GM12878 (cell line): ENCODE measurements at regions not wholly inside any gene's neighbourhood (a gene's known extent, or its start where the extent isn't known, plus 50 kb on each side); places are given as distances from the start of the nearest gene placed in this dataset.

ENCODE experiments used
- ATAC-seq: fragments of 200-7000 bp; cut with Tn5 transposase; 3 replicates; pipeline ENCODE4 v1.9.1; 2020; ENCODE audit warnings: mild to moderate bottlenecking, moderate library complexity
- BruUV-seq: library from RNA; stranded (reverse); fragments of 400-500 nt; replicated peaks from 2 replicates; lab custom pipeline; 2021; lab: Mats Ljungman, UMichigan
- CTCF ChIA-PET: fragments of 300-600 bp; sonication (Branson Sonifier 250); formaldehyde crosslinking; extraction: SDS; loops from one replicate; lab custom pipeline; 2021; ENCODE audit warnings: inconsistent platforms; lab: Yijun Ruan, JAX
- POLR2A ChIA-PET: fragments of 350-600 bp; formaldehyde crosslinking; extraction: SDS; loops from one replicate; lab custom pipeline; 2021; ENCODE audit warnings: inconsistent platforms; lab: Charles Lee
- RAD21 ChIA-PET: fragments of 300-600 bp; sonication (Branson Sonifier 250); formaldehyde crosslinking; loops from one replicate; lab custom pipeline; 2023; ENCODE audit warnings: antibody characterized with exemption; ENCODE audit not compliant: unreplicated experiment; lab: Charles Lee
- SMC1A ChIA-PET: fragments of 300-600 bp; sonication (Branson Sonifier 250); formaldehyde crosslinking; loops from one replicate; lab custom pipeline; 2023; ENCODE audit not compliant: unreplicated experiment, uncharacterized antibody; lab: Charles Lee
- DNase-seq: peaks from one replicate; pipeline ENCODE4 v3.0.0-alpha.2; 2011; ENCODE audit warnings: low read depth, low spot score
- FAIRE-seq: peaks from 3 replicates; lab custom pipeline; 2011; peaks lifted over from hg19 to GRCh38; lab: Jason Lieb, UNC
- H2AFZ ChIP-seq: 2 replicates; pipeline ENCODE4 v1.6.0; 2011; ENCODE audit warnings: low read depth, low read length, control low read depth; ENCODE audit not compliant: control insufficient read depth
- H3K27ac ChIP-seq: 2 replicates; pipeline ENCODE4 v1.5.1; 2011; ENCODE audit warnings: control low read depth; ENCODE audit not compliant: control insufficient read depth, insufficient read depth
- H3K27me3 ChIP-seq, 2 experiments: replicated peaks in 1 of 2; 2 replicates each; pipeline versions ENCODE4 v1.6.0 to v1.6.1; 2011; ENCODE audit warnings: low read length in 1 of 2; ENCODE audit not compliant: control insufficient read depth in 2 of 2, insufficient read depth in 2 of 2
- H3K36me3 ChIP-seq, 2 experiments: 2 replicates each; pipeline ENCODE4 v1.5.1; 2011; ENCODE audit warnings: low read length in 1 of 2; ENCODE audit not compliant: control insufficient read depth in 2 of 2, insufficient read depth in 2 of 2
- H3K4me1 ChIP-seq: 2 replicates; pipeline ENCODE4 v1.6.1; 2011; ENCODE audit warnings: mild to moderate bottlenecking, low read length, moderate library complexity, mixed read lengths; ENCODE audit not compliant: control insufficient read depth, insufficient read depth
- H3K4me2 ChIP-seq: 2 replicates; pipeline ENCODE4 v1.6.0; 2011; ENCODE audit warnings: control low read depth; ENCODE audit not compliant: control insufficient read depth, insufficient read depth
- H3K4me3 ChIP-seq: fragments of 200-600 bp; sonication (generic); 2 replicates; pipeline ENCODE4 v1.5.1; 2016
- H3K79me2 ChIP-seq: 2 replicates; pipeline ENCODE4 v1.6.0; 2011; ENCODE audit warnings: low read length; ENCODE audit not compliant: control insufficient read depth, insufficient read depth
- H3K9ac ChIP-seq: 2 replicates; pipeline ENCODE4 v1.8.0; 2011; ENCODE audit warnings: low read length, control low read depth, mixed read lengths; ENCODE audit not compliant: control insufficient read depth, insufficient read depth
- H3K9me3 ChIP-seq: replicated peaks from 3 replicates; pipeline ENCODE4 v1.5.1; 2011; ENCODE audit warnings: mild to moderate bottlenecking, low read length; ENCODE audit not compliant: control insufficient read depth, insufficient read depth
- H4K20me1 ChIP-seq: 2 replicates; pipeline ENCODE4 v1.6.0; 2011; ENCODE audit not compliant: control insufficient read depth, insufficient read depth
- CREB1 ChIP-seq: IDR thresholded peaks from 2 replicates; pipeline ENCODE4 v1.6.1; 2012; ENCODE audit warnings: low read depth, mild to moderate bottlenecking, inconsistent platforms
- ESRRA ChIP-seq: IDR thresholded peaks from 2 replicates; pipeline ENCODE4 v1.6.1; 2012; ENCODE audit warnings: mild to moderate bottlenecking, low read length, improper control_type of control experiment
- MXI1 ChIP-seq: fragments of 150-350 bp; IDR thresholded peaks from 2 replicates; pipeline ENCODE4 v1.6.1; 2011; ENCODE audit warnings: low read depth, mild to moderate bottlenecking, inconsistent platforms, low read length, improper control_type of control experiment
- NRF1 ChIP-seq: conservative IDR thresholded peaks from 2 replicates; pipeline ENCODE4 v1.6.1; 2011; ENCODE audit warnings: mild to moderate bottlenecking, low read depth, low read length, improper control_type of control experiment
- RAD51 ChIP-seq: fragments of 450-650 bp; IDR thresholded peaks from 2 replicates; pipeline ENCODE4 v1.6.1; 2016; ENCODE audit warnings: moderate library complexity, mild to moderate bottlenecking, inconsistent platforms
- RCOR1 ChIP-seq: conservative IDR thresholded peaks from 2 replicates; pipeline ENCODE4 v1.6.1; 2012; ENCODE audit warnings: low read depth, low read length, improper control_type of control experiment
- SP1 ChIP-seq: IDR thresholded peaks from one replicate; pipeline ENCODE4 v1.6.1; 2011; ENCODE audit warnings: low read depth, low read length
- TARDBP ChIP-seq: IDR thresholded peaks from 2 replicates; pipeline ENCODE4 v1.6.1; 2016; ENCODE audit warnings: borderline replicate concordance
- TBL1XR1 ChIP-seq: IDR thresholded peaks from 2 replicates; pipeline ENCODE4 v1.6.1; 2012; ENCODE audit warnings: low read depth, low read length, improper control_type of control experiment
- WRNIP1 ChIP-seq: IDR thresholded peaks from 2 replicates; pipeline ENCODE4 v1.6.1; 2011; ENCODE audit warnings: low read depth, low read length, improper control_type of control experiment, borderline replicate concordance
- WGBS: methylation state at CpG from one replicate; pipeline ENCODE4 v1.1.6; 2016; ENCODE audit warnings: low lambda C conversion rate; ENCODE audit not compliant: insufficient replicate concordance, insufficient coverage; ENCODE audit errors: missing lambda C conversion rate; 5-methylcytosine and 5-hydroxymethylcytosine counted together
- in situ Hi-C: fragments of 300-500 bp; cut with MboI; formaldehyde crosslinking; loops from 9 replicates; pipeline ENCODE4 v1.14.3; 2018; ENCODE audit warnings: mixed read lengths
- intact Hi-C: fragments of 100-400 bp; cut with micrococcal nuclease; formaldehyde crosslinking; loops from one replicate; pipeline ENCODE4 v1.14.2; 2022; ENCODE audit not compliant: unreplicated experiment
- TF ChIP-seq, protein P1 (sequence below): IDR thresholded peaks from 2 replicates; pipeline ENCODE4 v1.6.1; 2012; ENCODE audit warnings: mild to moderate bottlenecking, low read depth, low read length
- TF ChIP-seq, protein P2 (sequence below): fragments of 450-650 bp; IDR thresholded peaks from 2 replicates; pipeline ENCODE4 v1.6.1; 2017; ENCODE audit warnings: borderline replicate concordance
- TF ChIP-seq, protein P3 (sequence below): fragments of 450-650 bp; formaldehyde crosslinking; IDR thresholded peaks from 2 replicates; pipeline ENCODE4 v1.4.0; 2020; ENCODE audit warnings: mild to moderate bottlenecking, moderate library complexity

DNA sequence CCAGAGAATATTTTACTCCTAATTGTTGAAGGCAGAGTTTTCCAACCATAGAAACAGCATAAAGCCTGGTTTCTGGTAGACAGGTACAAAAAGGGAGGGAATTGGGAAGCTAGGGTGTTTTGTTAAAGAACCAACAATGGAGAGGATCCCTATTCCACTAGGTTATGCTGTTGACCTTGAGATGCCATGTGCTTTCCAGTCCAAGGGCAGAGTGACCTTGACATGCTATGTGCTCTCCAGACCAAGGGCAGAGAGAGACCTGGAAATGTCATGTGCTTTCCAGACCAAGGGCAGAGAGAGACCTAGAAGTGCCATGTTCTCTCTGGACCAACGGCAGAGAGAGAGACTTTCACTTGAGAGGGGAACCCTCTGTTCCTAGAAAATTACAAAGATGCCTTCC is 1043.8 kb upstream of the FBXO33 start (continued):
- TF ChIP-seq, protein P1, sequence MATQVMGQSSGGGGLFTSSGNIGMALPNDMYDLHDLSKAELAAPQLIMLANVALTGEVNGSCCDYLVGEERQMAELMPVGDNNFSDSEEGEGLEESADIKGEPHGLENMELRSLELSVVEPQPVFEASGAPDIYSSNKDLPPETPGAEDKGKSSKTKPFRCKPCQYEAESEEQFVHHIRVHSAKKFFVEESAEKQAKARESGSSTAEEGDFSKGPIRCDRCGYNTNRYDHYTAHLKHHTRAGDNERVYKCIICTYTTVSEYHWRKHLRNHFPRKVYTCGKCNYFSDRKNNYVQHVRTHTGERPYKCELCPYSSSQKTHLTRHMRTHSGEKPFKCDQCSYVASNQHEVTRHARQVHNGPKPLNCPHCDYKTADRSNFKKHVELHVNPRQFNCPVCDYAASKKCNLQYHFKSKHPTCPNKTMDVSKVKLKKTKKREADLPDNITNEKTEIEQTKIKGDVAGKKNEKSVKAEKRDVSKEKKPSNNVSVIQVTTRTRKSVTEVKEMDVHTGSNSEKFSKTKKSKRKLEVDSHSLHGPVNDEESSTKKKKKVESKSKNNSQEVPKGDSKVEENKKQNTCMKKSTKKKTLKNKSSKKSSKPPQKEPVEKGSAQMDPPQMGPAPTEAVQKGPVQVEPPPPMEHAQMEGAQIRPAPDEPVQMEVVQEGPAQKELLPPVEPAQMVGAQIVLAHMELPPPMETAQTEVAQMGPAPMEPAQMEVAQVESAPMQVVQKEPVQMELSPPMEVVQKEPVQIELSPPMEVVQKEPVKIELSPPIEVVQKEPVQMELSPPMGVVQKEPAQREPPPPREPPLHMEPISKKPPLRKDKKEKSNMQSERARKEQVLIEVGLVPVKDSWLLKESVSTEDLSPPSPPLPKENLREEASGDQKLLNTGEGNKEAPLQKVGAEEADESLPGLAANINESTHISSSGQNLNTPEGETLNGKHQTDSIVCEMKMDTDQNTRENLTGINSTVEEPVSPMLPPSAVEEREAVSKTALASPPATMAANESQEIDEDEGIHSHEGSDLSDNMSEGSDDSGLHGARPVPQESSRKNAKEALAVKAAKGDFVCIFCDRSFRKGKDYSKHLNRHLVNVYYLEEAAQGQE = no peak
- no peak for TF ChIP-seq WRNIP1

DNA sequence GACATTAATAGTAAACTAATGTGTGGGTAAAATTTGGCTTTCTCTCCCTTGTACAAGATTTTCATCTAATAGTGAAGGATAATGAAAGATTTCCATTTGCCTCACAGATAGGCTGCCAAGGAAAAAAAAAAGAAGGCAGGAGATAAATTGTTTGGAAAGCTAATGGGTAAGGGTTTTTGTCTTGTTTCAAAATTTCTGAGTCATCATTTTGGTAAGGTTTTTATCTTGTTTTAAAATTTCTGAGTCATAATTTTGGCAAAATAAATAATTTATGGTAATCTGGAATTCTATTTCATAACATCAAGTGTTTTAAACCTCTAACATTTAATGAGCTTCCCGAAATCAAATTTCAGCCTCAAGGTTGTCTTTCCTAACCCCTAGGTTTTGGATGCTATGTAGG is 1035.7 kb upstream of the FBXO33 start:
- no peaks in the 10 kb centered on the region for H3K36me3 ChIP-seq
- ChIA-PET RAD21 (no interaction called here), CTCF (no interaction called here), SMC1A (interaction anchor here (1.4 kb wide), 1 partner anchor 50 kb away, joined by 5 read pairs; no protein-coding TSS in a partner anchor), POLR2A (no interaction called here)
- no peak for FAIRE-seq
- BruUV-seq = no TSS peak
- intact Hi-C loops = no loop called here
- no peak overlapping the region for H2AFZ ChIP-seq
- H3K9ac ChIP-seq = no peak overlapping the region
- no peaks in the 10 kb centered on the region for H3K27me3 ChIP-seq
- DNase-seq = no peak
- in situ Hi-C loops = no loop called here
- no peak overlapping the region for H3K4me2 ChIP-seq
- no peaks in the 10 kb centered on the region for H4K20me1 ChIP-seq
- H3K9me3 ChIP-seq = no peaks in the 10 kb centered on the region
- no peak overlapping the region for H3K27ac ChIP-seq
- no peak for ATAC-seq
- WGBS = 0% methylated on average over 1 of the region's 1 CpG
- no peaks in the 10 kb centered on the region for H3K79me2 ChIP-seq
- no peak overlapping the region for H3K4me3 ChIP-seq
- no peaks in the 10 kb centered on the region for H3K4me1 ChIP-seq
- TF ChIP-seq, protein P2, sequence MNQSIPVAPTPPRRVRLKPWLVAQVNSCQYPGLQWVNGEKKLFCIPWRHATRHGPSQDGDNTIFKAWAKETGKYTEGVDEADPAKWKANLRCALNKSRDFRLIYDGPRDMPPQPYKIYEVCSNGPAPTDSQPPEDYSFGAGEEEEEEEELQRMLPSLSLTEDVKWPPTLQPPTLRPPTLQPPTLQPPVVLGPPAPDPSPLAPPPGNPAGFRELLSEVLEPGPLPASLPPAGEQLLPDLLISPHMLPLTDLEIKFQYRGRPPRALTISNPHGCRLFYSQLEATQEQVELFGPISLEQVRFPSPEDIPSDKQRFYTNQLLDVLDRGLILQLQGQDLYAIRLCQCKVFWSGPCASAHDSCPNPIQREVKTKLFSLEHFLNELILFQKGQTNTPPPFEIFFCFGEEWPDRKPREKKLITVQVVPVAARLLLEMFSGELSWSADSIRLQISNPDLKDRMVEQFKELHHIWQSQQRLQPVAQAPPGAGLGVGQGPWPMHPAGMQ = no peak
- no peak for TF ChIP-seq ESRRA
- TF ChIP-seq TBL1XR1 = no peak
- no peak for TF ChIP-seq MXI1
- TF ChIP-seq RAD51 = no peak
- no peak for TF ChIP-seq RCOR1
- TF ChIP-seq, protein P3, sequence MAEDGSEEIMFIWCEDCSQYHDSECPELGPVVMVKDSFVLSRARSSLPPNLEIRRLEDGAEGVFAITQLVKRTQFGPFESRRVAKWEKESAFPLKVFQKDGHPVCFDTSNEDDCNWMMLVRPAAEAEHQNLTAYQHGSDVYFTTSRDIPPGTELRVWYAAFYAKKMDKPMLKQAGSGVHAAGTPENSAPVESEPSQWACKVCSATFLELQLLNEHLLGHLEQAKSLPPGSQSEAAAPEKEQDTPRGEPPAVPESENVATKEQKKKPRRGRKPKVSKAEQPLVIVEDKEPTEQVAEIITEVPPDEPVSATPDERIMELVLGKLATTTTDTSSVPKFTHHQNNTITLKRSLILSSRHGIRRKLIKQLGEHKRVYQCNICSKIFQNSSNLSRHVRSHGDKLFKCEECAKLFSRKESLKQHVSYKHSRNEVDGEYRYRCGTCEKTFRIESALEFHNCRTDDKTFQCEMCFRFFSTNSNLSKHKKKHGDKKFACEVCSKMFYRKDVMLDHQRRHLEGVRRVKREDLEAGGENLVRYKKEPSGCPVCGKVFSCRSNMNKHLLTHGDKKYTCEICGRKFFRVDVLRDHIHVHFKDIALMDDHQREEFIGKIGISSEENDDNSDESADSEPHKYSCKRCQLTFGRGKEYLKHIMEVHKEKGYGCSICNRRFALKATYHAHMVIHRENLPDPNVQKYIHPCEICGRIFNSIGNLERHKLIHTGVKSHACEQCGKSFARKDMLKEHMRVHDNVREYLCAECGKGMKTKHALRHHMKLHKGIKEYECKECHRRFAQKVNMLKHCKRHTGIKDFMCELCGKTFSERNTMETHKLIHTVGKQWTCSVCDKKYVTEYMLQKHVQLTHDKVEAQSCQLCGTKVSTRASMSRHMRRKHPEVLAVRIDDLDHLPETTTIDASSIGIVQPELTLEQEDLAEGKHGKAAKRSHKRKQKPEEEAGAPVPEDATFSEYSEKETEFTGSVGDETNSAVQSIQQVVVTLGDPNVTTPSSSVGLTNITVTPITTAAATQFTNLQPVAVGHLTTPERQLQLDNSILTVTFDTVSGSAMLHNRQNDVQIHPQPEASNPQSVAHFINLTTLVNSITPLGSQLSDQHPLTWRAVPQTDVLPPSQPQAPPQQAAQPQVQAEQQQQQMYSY (CRISPR knock-in tag) = no peak
- TF ChIP-seq SP1 = no peak
- no peak for TF ChIP-seq NRF1
- TF ChIP-seq TARDBP = no peak
- TF ChIP-seq CREB1 = no peak
